Dermis blood vessel endothelial cell (primary cell): ENCODE measurements at regions not wholly inside any gene's neighbourhood (a gene's known extent, or its start where the extent isn't known, plus 50 kb on each side); places are given as distances from the start of the nearest gene placed in this dataset.

Experiments
- DNase-seq: peaks from one replicate; pipeline ENCODE4 v3.0.0; 2010

DNA sequence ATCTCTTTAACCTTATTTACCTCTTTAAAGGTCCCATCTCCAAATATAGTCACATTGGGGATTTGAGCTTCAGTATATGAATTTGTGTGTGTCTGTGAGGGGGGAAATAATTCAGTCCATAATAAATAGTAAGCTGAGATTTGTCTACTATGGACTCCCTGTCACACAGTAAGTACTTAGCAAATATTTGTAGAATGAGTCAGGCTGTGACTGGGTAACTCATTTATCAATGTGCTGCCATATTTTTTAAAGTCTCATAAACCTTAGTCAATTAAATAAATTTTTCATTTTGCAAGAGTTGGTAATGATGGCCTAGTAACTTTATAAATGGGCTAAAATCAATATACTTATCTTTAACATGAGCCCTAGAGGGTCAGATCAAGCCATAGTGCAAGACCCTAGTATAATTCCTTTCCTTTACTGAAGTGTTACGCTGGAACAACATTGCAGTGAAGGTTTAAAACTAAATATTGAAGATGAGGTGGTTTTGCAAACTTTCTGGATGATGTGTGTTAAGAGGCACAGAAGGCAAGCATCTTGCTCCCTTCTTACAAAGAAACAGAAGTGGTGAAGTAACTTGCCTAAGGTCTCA lies 305.1 kb downstream of the KCNRG start:
- DNase-seq, result peak; percentile 23

- DNase-seq, result no peak
Measured at GRCh38 chr13:50322006-50322405, 306.8 kb downstream of the KCNRG start.

DNA sequence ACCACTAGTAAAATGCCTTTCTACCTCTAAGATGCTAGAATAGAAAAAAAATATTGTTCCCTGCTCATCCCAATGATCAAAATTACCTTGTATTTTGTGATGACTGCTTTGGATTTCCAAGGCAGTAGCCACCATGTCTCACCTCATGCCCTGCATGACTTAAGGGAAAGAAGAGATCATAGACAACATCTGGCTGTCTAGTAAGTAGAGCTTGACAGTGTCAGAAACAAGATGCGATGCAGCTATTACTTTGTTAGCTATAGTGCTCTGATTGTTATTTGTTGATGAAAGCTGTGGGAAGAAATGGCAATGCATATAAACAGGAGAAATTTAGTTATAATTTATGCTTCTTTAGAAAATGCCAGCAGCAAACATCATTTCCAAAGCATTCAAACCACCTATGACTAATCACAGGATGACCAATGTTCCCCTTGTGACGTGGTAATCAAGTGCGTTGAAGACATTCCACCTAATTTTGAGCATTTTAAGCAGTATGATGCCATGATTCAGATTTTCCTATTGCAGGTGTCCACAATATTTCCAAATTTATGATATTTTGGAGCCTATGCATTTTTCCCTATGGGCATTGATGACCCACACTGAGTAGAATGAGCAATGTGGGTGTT lies 308.3 kb downstream of the KCNRG start:
- DNase-seq, result peak; percentile 19

GRCh38 chr13:50326271-50326670 lies 311.0 kb downstream of the KCNRG start:
- no peak for DNase-seq

GRCh38 chr13:50326811-50327210 lies 311.6 kb downstream of the KCNRG start:
- no peak for DNase-seq

DNA sequence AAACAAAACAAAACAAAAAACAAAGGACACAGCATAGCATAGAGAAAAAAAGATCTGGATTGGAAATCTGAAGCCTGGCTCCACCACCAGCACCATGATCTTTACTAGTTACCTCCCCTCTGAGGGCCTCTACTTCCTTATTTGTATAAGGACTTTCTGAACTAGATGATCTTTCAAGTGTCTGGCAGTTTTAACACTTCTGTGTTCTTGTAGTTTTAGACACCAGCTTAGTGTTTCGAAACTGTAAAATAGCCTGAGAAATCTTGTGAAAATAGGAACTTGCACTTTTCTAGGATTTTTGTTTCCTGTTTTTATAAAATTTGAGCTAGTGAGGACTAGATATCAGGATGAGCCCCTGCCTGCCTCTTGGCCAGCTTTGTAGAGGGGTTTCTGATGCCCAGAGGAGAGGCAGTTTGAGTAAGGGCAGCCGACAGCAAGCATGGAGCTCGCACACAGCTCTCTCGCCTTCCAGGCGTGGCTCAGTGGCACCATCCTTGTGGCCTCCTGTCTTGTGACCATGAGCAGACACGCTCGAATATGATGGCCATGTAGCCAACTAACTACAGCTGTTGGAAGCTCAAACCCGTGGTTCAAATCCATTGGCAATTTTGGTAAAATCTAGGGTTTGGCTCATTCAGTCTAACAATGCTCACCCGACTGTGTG lies 319.0 kb downstream of the KCNRG start:
- no peak for DNase-seq

DNA sequence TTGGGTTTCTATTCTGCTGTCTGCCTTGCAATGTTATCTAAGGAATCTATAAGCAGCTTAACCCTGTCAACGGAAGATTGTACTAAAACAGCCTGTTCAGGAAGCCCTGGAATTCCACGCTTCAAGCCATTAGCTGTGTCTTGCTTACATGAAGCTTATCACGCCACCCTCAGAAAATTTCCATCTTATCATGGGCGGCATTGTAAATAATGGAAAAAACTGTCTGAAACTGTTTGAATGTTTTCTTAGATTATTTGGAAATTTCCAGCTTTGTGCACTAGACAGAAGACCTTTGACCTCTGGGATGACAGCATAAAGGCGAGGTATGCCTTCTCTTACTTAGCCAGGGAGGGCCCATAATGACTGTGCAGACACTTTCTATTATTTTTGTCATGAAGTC lies 319.7 kb downstream of the KCNRG start:
- peak; percentile 77 for DNase-seq

DNA sequence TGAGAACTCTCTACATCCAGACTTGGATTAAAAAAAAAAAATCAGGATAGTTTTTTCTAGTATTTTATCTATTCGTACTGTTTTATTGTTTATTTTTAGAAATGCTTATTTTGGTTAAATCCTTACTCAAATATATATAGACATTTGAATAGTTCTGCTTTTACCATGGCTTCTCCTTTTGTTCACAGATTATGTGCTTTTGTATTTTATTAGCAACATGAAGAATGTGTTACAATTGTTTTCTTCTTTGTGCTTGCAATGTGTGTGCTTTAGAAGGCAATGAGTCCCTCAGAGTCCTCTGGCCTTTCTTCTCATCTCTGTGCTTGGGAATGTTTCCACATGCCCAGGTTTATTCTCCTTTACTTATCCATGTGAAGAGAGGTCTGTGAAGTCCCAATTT lies 324.0 kb downstream of the KCNRG start:
- DNase-seq, result no peak

DNA sequence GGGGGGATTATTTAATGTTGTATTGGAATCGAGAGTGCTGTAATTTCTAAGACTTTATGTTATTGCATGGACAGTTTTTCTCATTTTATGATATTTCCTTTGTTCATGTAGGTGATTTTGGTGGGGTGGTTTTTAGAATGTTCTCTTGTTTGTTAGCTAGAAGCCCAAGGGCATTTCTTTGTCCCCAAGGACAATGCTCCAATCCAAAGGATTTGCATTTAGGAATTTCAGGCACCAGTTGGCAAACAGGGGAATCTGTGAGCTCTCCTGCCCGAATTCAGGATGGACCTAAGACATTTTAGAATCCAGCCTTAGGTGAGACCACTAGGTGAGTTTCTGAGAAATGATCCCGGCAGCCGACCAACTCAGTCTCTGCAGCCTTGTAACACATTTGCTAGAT lies 324.9 kb downstream of the KCNRG start:
- DNase-seq, result no peak

GRCh38 chr13:50340551-50341287 lies 325.5 kb downstream of the KCNRG start:
- no peak for DNase-seq

DNA sequence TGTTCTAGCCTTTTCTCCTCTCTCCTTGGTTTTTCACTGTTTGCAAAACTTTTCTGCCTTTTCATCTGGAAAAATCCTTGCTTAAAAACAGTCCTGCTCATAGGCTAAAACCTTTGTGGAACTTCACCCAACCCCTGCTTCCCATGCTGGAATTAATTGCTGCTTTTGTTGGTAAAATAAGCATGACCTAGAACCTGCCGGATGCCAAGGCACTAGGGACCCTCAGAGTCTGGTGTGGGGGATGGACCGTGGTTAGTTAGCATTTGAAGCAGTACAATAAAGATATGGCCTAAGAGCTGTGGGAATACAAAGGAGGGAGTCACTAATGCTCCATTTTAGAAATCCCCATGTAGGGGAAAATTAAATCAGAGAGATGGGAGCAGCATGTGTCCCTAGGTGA lies 326.3 kb downstream of the KCNRG start:
- no peak for DNase-seq

- DNase-seq, result no peak
Measured at GRCh38 chr13:50344717-50345116, 329.5 kb downstream of the KCNRG start.

DNA sequence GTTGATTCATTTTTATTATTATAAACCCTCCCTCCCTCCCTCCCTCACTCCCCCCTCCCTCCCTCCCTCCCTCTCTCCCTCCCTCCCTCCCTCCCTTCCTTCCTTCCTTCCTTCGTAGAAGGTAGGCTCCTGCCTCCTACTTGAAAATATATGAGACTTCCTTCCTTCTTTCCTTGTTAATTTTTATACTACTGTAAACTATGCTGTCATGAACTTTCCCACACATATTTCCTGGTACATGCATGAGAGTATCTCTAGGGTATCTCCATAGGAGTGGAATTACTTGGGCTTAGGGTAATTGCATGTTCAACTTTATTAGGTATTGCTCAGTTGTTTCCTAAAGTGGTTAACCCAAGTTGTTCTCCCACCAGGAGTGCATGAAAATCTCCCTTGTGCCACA lies 330.6 kb downstream of the KCNRG start:
- DNase-seq, result no peak

DNA sequence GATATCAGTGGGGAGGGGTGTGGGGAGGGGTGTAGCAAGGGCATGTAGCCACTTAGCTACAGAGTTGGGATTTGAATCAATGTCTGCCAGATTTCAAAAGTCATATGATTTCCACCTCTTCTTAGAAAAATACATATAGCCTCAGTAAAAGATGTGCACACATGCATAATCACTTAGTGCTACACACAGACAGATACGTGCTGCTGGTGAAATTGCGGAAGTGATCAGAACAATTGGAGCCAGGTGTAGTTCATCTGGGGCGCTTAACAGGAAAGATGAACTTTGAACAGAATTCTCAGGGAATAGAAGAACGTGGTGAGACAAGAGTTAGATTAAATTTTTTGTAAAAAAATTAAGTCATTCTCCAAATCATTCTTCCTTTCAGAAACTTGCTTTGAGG lies 333.1 kb downstream of the KCNRG start:
- DNase-seq, result no peak

- no peak for DNase-seq
Measured at GRCh38 chr13:50352720-50353480, 337.7 kb downstream of the KCNRG start.

DNA sequence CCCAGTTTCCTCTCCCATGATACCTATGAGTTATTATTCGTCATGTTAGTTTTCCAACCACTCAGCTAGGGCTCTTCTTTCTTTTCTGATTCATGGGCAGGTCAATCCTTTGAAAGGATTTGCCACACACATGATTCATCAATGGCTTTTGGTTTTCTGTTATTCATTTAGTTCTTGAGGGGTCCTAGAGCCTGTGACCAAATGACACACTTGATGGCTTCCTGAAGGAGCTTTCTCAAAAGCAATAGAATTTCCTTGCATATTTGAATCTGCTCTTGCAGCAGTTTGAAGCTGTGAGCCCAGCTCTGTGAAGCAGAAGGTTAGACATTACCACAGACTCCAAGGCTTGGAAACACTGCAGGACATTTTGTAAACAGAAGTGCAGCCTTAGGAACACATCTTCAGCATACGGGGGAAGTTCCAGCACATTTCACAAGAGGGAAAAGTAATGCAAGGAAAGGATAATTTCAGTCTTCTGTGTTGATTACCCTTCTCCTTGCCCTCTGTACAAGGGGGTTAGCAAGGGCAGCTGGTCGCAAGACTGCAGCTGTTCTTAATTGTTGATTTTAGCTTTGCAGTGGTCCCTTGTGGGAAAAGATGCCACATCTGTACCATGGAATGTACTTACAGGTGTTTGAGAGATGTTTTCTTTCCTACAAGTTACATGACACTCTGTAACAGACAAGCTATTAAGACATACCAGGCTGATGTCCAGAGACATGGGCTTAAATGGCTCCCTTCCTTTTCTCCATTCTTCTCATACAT lies 338.6 kb downstream of the KCNRG start:
- DNase-seq, result no peak

GRCh38 chr13:50355797-50356196 lies 340.6 kb downstream of the KCNRG start:
- no peak for DNase-seq

DNA sequence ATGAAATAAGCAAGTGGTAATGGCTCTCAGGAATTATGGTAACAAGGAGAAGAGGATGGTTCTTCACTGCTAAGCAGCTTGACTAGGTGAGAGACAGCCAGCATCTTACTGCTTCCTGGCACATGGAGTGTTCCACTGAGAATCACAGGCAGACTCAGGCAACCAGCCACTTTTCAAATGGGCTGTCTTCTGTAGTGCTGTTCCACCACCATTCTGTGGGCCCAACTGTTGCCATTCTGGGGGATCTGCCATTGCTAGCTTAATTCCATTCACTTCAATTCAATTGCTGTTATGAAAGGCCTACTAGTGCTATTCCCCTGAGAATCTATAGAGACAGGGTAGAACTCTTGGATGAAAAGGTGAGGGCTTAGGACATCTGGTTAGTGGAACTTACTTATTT lies 341.9 kb downstream of the KCNRG start:
- no peak for DNase-seq

DNA sequence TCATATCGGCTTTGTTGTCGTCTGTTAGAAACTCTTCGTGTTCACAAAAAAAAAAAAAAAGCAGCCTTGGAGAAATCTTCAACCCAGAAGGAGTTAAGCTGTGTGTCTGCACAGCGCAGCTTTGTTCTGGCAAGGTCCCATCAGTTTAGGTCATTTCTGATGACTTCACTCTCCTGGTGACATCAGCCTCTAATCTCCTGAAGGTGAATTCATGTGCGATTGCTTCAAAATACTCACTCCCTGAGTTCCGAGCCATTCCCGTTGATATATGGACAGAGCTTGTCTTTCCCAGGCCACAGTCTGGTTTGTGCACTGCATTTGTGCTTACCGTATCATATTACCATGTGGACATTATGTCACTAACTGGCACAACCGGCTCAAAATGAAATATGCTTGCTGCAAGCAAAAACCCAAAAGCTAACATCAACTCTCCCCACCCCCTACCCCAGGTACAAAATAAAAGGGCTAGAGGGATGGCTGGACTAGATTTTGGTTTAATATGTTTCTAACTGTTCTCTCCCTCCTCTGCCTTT lies 342.4 kb downstream of the KCNRG start:
- no peak for DNase-seq

GRCh38 chr13:50358231-50359040 lies 343.2 kb downstream of the KCNRG start:
- peak; percentile 3 for DNase-seq

- DNase-seq, result no peak
Measured at GRCh38 chr13:50359041-50359367, 343.8 kb downstream of the KCNRG start.
